ENCODE measurements at regions not wholly inside any gene's neighbourhood (a gene's known extent, or its start where the extent isn't known, plus 50 kb on each side); places are given as distances from the start of the nearest gene placed in this dataset.

GRCh38 chr1:47647327-47647845 is 209.5 kb downstream of the FOXD2 start:
- TF ChIP-seq CTCF (IDR thresholded peaks at IDR 0.05) (no peak), POLR2A (IDR thresholded peaks at IDR 0.05) (no peak)

Measured in lower leg skin (tissue), 3 donors.